Ovary (tissue), 7 donors: ENCODE measurements at regions not wholly inside any gene's neighbourhood (a gene's known extent, or its start where the extent isn't known, plus 50 kb on each side); places are given as distances from the start of the nearest gene placed in this dataset.

Experiments
- DNase-seq, 5 donors: peaks; one replicate each; pipeline ENCODE4 v3.0.0-alpha.2; 2019 to 2020
- H3K27ac ChIP-seq, 2 donors: fragments of 200-600 bp; one replicate each; pipeline versions ENCODE4 v1.5.1 to v1.8.0; 2019 to 2022
- H3K27me3 ChIP-seq: fragments of 200-600 bp; one replicate; pipeline ENCODE4 v1.8.0; 2022
- H3K36me3 ChIP-seq: fragments of 200-600 bp; sonication (generic); one replicate; pipeline ENCODE4 v1.5.1; 2019
- H3K4me1 ChIP-seq: one replicate; pipeline ENCODE4 v1.8.1; 2013; ENCODE audit warnings: mild to moderate bottlenecking, moderate library complexity; ENCODE audit not compliant: insufficient read depth
- H3K4me3 ChIP-seq: fragments of 200-600 bp; sonication (generic); one replicate; pipeline ENCODE4 v1.5.1; 2017
- H3K9me3 ChIP-seq, 2 donors: fragments of 200-600 bp in 1 of 2; sonication (generic) in 1 of 2; one replicate each; pipeline versions ENCODE4 v1.5.1 to v1.8.1; 2013 to 2019; ENCODE audit warnings: mild to moderate bottlenecking in 1 of 2, moderate library complexity in 1 of 2
- EP300 ChIP-seq: sonication (generic); formaldehyde crosslinking; IDR thresholded peaks from one replicate; pipeline ENCODE4 v1.6.1; 2017; ENCODE audit warnings: antibody characterized with exemption
- POLR2A ChIP-seq: fragments of 450-650 bp; IDR thresholded peaks from one replicate; pipeline ENCODE4 v1.6.1; 2017; ENCODE audit warnings: antibody characterized with exemption, mild to moderate bottlenecking, moderate library complexity
- WGBS, 3 donors: extraction: QIAGEN DNeasy Blood & Tissue Kit in 1 of 3; methylation state at CpG; one replicate each; pipeline versions ENCODE4 v1.1.5 to v1.1.7; 2013 to 2017; 5-methylcytosine and 5-hydroxymethylcytosine counted together
- intact Hi-C, 4 donors: fragments of 100-400 bp; cut with DNase I; formaldehyde crosslinking; loops; one replicate each; pipeline versions ENCODE4 v1.11.0 to v1.15.1; 2022 to 2023
- TF ChIP-seq, protein P1 (sequence below), 3 donors: fragments of 450-650 bp in 2 of 3; fragments of 200-600 bp in 1 of 3; IDR thresholded peaks; one replicate each; pipeline versions ENCODE4 v1.5.1 to v1.8.0; 2016 to 2022; ENCODE audit warnings: antibody characterized with exemption in 3 of 3, mild to moderate bottlenecking in 1 of 3
- donor health status: DM: no; HTN: no; CAD: no; lungs with moderate emphysema.
- donor health status: DM: no; HTN: no; CAD: no.
- donor health status: Bipolar disorder and iron deficiency.
- donor health status: DM: no; HTN: no; CAD: no.
- donor health status: DM: yes; HTN: yes; CAD: no.

DNA sequence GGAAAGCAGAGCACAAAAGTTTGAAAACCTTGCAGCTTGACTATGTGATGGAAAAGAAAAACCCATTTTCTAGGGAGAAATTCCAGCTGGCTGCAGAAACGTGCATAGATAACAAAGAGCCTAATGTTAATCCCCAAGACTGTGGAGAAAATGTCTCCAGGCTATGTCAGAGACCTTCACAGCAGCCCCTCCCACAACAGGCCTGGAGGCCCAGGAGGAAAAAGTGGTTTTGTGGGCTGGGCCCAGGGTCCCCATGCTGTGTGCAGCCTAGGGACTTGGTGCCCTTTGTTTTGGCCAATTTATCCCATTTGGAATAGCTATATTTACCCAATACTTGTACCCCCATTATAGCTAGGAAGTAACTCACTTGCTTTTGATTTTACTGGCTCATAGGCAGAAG is 484.1 kb upstream of the HTR1E start:
- H3K36me3 ChIP-seq: no peaks in the 10 kb centered on the region
- DNase-seq: no peak

DNA sequence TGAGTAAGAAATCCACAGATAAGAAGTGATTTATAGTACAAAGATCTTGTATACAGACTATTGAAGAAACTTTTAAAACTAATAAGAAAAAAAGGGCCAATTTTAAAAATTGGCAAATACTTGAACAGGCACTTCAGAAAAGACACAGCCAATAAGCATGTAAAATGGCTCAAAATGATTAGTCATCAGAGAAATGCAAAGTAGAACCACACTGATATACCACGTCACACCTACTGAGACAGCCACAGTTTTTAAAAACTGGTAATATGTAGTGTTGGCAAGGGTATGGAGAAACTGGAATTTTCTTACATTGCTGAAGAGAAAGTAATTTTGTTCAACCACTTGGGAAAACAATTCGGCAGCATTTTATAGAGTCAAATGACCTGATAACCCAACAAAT is 488.9 kb upstream of the HTR1E start:
- Histone ChIP-seq H3K4me1 (no peaks in the 10 kb centered on the region), H3K27me3 (no peaks in the 10 kb centered on the region), H3K4me3 (no peak overlapping the region), H3K27ac (no peak overlapping the region), H3K36me3 (no peaks in the 10 kb centered on the region), H3K9me3 (no peaks in the 10 kb centered on the region)
- intact Hi-C loops: no loop called here
- DNase-seq: no peak
- TF ChIP-seq, protein P1, sequence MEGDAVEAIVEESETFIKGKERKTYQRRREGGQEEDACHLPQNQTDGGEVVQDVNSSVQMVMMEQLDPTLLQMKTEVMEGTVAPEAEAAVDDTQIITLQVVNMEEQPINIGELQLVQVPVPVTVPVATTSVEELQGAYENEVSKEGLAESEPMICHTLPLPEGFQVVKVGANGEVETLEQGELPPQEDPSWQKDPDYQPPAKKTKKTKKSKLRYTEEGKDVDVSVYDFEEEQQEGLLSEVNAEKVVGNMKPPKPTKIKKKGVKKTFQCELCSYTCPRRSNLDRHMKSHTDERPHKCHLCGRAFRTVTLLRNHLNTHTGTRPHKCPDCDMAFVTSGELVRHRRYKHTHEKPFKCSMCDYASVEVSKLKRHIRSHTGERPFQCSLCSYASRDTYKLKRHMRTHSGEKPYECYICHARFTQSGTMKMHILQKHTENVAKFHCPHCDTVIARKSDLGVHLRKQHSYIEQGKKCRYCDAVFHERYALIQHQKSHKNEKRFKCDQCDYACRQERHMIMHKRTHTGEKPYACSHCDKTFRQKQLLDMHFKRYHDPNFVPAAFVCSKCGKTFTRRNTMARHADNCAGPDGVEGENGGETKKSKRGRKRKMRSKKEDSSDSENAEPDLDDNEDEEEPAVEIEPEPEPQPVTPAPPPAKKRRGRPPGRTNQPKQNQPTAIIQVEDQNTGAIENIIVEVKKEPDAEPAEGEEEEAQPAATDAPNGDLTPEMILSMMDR (IDR thresholded peaks at IDR 0.05): no peak
- TF ChIP-seq POLR2A: no peak
- no peak for TF ChIP-seq EP300
- WGBS, 3 donors: 82 to 88% (median 83%) methylated on average over 2 of the region's 2 CpGs

More for the DNA sequence above, 484.1 kb upstream of the HTR1E start:
- H3K4me1 ChIP-seq: no peaks in the 10 kb centered on the region
- H3K4me3 ChIP-seq: no peak overlapping the region
- no peaks in the 10 kb centered on the region for H3K27me3 ChIP-seq
- TF ChIP-seq, protein P1 (IDR thresholded peaks at IDR 0.05): no peak
- TF ChIP-seq EP300 (no peak), POLR2A (no peak)
- intact Hi-C loops: no loop called here
- WGBS, 3 donors: 42 to 59% (median 47%) methylated on average over 1 of the region's 1 CpG
- no peaks in the 10 kb centered on the region for H3K9me3 ChIP-seq
- H3K27ac ChIP-seq: no peak overlapping the region

DNA sequence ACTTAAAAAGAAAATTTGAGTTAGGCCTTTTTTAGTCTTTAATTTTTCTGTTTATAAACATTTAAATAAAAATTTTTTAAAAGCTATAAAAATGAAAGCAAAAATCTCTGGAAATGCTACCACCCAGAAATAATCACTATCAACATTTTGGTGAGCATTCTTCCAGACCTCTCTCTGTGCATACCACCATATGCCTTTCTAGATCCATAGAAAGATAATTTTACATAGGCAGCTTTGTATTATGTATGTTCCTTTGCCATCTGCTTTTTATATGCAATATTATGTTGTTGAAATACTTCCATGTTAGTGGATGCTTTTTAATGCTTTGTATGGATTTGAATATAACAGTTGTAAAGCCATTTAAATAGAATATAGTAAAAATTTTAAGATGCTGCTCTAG is 496.7 kb upstream of the HTR1E start:
- intact Hi-C loops: no loop called here
- DNase-seq: no peak
- TF ChIP-seq, protein P1 (IDR thresholded peaks at IDR 0.05): no peak
- TF ChIP-seq EP300 (no peak), POLR2A (no peak)
- no peaks in the 10 kb centered on the region for H3K36me3 ChIP-seq
- H3K4me1 ChIP-seq: no peaks in the 10 kb centered on the region
- H3K4me3 ChIP-seq: no peak overlapping the region
- no peaks in the 10 kb centered on the region for H3K9me3 ChIP-seq
- no peaks in the 10 kb centered on the region for H3K27me3 ChIP-seq
- H3K27ac ChIP-seq: no peak overlapping the region

DNA sequence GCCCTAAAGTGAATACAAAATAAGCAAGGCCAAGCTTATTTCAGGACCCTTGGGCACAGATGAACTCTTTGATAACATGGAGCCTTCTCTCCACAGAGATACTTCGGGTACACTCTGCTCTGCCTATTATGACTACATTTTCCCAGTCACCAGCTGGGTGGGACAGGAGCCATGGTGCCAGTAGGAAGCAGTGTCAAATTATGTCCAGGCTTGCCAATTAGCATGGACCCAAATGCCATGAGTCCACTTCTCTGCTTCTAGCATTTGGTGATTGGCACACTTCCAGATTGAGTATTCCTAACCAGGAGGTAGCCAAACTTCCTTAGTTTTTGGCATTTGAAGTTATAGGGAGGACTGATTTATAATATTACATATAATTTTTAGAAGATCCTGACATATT is 513.8 kb upstream of the HTR1E start:
- no peak for TF ChIP-seq EP300
- TF ChIP-seq, protein P1 (IDR thresholded peaks at IDR 0.05): no peak
- no peak for TF ChIP-seq POLR2A
- DNase-seq: no peak
- WGBS, 3 donors: 84 to 93% (median 93%) methylated on average over 1 of the region's 1 CpG
- no peaks in the 10 kb centered on the region for H3K27me3 ChIP-seq
- intact Hi-C loops: no loop called here
- no peaks in the 10 kb centered on the region for H3K36me3 ChIP-seq
- no peaks in the 10 kb centered on the region for H3K9me3 ChIP-seq
- H3K4me3 ChIP-seq: no peak overlapping the region
- H3K27ac ChIP-seq: no peak overlapping the region
- no peaks in the 10 kb centered on the region for H3K4me1 ChIP-seq

DNA sequence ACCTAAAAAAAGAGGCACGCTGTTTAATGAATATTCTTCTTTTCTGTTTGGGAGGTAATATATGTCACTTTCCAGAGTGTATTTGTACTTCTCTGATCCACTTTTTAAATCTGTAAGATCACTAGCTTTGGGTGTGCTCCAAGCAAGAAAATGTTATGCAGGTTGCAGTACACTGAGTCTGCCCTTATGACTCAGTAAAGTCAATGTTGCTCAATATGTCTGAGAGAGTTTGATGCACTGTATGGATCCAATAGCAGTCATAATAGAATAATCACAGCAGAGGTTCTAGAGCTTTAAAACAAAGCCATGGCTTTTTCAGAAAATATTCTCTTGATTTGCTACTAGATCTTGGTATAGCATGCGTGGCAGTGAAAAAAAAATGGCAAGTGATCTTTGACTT is 525.3 kb upstream of the HTR1E start:
- Histone ChIP-seq H3K4me1 (no peaks in the 10 kb centered on the region), H3K36me3 (no peaks in the 10 kb centered on the region), H3K4me3 (no peak overlapping the region), H3K27ac (no peak overlapping the region), H3K9me3 (no peaks in the 10 kb centered on the region), H3K27me3 (no peaks in the 10 kb centered on the region)
- intact Hi-C loops: no loop called here
- 95 to 98% (median 97%) methylated on average over 2 of the region's 2 CpGs for WGBS, 3 donors
- no peak for DNase-seq
- no peak for TF ChIP-seq EP300
- no peak for TF ChIP-seq POLR2A
- TF ChIP-seq, protein P1 (IDR thresholded peaks at IDR 0.05): no peak
